Esophagus squamous epithelium (tissue), 5 donors: ENCODE measurements at regions not wholly inside any gene's neighbourhood (a gene's known extent, or its start where the extent isn't known, plus 50 kb on each side); places are given as distances from the start of the nearest gene placed in this dataset.
A peak's percentile ranks its signal among the peaks of the same experiment; 100 is the strongest.

ENCODE experiments used
- DNase-seq: peaks from one replicate; lab custom pipeline; 2025; lab: John Stamatoyannopoulos, UW
- H3K27ac ChIP-seq, 4 donors: fragments of 200-600 bp; sonication (generic); one replicate each; pipeline ENCODE4 v1.5.1; 2016 to 2019; ENCODE audit warnings: mild to moderate bottlenecking in 1 of 4
- H3K27me3 ChIP-seq, 4 donors: fragments of 200-600 bp; sonication (generic); 1 replicate in 3 of 4; 2 replicates in 1 of 4; pipeline versions ENCODE4 v1.5.1 to v1.6.0; 2017 to 2021; ENCODE audit warnings: antibody characterized with exemption in 1 of 4
- H3K36me3 ChIP-seq, 3 donors: fragments of 200-600 bp; sonication (generic); one replicate each; pipeline ENCODE4 v1.5.1; 2016 to 2019
- H3K4me1 ChIP-seq, 3 donors: fragments of 200-600 bp; sonication (generic); one replicate each; pipeline ENCODE4 v1.5.1; 2017 to 2019
- H3K4me3 ChIP-seq, 4 donors: fragments of 200-600 bp; sonication (generic); 1 replicate in 3 of 4; 2 replicates in 1 of 4; pipeline ENCODE4 v1.5.1; 2016 to 2019; ENCODE audit warnings: mild to moderate bottlenecking in 2 of 4, moderate library complexity in 1 of 4
- H3K9me3 ChIP-seq, 3 donors: fragments of 200-600 bp; sonication (generic); one replicate each; pipeline ENCODE4 v1.5.1; 2016 to 2019
- CTCF ChIP-seq, 6 experiments: fragments of 450-650 bp in 4 of 6; fragments of 200-600 bp in 2 of 6; sonication (generic) in 2 of 6; IDR thresholded peaks; one replicate each; pipeline ENCODE4 v1.5.1; 2016 to 2019; ENCODE audit warnings: antibody characterized with exemption in 6 of 6, mild to moderate bottlenecking in 4 of 6, moderate library complexity in 4 of 6
- POLR2A ChIP-seq, 4 donors: fragments of 450-650 bp; IDR thresholded peaks; one replicate each; pipeline ENCODE4 v1.6.1; 2017; ENCODE audit warnings: antibody characterized with exemption in 4 of 4, mild to moderate bottlenecking in 4 of 4, moderate library complexity in 3 of 4
- WGBS, 2 donors: methylation state at CpG; one replicate each; pipeline ENCODE4 v1.1.5; 2018; 5-methylcytosine and 5-hydroxymethylcytosine counted together
- intact Hi-C: fragments of 100-400 bp; cut with DNase I; formaldehyde crosslinking; loops from one replicate; pipeline ENCODE4 v1.15.0; 2022
- donor health status: DM: yes; HTN: yes; CAD: no.

GRCh38 chr15:25072857-25073476 lies 118.2 kb downstream of the SNRPN start:
- no peak for DNase-seq
- intact Hi-C loops = no loop called here
- Histone ChIP-seq H3K9me3 (peaks cover 12 to 100% (median 100%) of the 10 kb centered on the region in 3 donors), H3K4me1 (no peaks in the 10 kb centered on the region), H3K27ac (no peak overlapping the region), H3K27me3 (no peaks in the 10 kb centered on the region), H3K4me3 (peak overlapping the region in 1 of 4 donors; percentile 26), H3K36me3 (peaks cover 18 to 100% (median 31%) of the 10 kb centered on the region in 3 donors)
- 80 to 85% methylated on average over 11 of the region's 11 CpGs for WGBS, 2 donors
- TF ChIP-seq CTCF (IDR thresholded peaks at IDR 0.05) (no peak), POLR2A (IDR thresholded peaks at IDR 0.05) (no peak)

- H3K36me3 ChIP-seq = peaks cover 12 to 100% (median 27%) of the 10 kb centered on the region in 3 donors
- H3K4me3 ChIP-seq = peak overlapping the region in 1 of 4 donors; percentile 4
- TF ChIP-seq POLR2A (IDR thresholded peaks at IDR 0.05) = no peak
- no peak for TF ChIP-seq CTCF (IDR thresholded peaks at IDR 0.05)
- intact Hi-C loops = no loop called here
- peaks cover 5 to 100% (median 97%) of the 10 kb centered on the region in 3 donors for H3K9me3 ChIP-seq
- 73 to 78% methylated on average over 5 to 8 of the region's 8 CpGs for WGBS, 2 donors
- no peak for DNase-seq
- no peaks in the 10 kb centered on the region for H3K4me1 ChIP-seq
- no peak overlapping the region for H3K27ac ChIP-seq
- no peaks in the 10 kb centered on the region for H3K27me3 ChIP-seq
Observed at GRCh38 chr15:25087137-25087536, 132.3 kb downstream of the SNRPN start.

GRCh38 chr15:25088261-25088790 lies 133.5 kb downstream of the SNRPN start:
- WGBS, 2 donors = 70 to 86% methylated on average over 4 to 7 of the region's 8 CpGs
- H3K27ac ChIP-seq = no peak overlapping the region
- no peaks in the 10 kb centered on the region for H3K27me3 ChIP-seq
- no peaks in the 10 kb centered on the region for H3K4me1 ChIP-seq
- H3K9me3 ChIP-seq = peaks cover 5 to 100% (median 89%) of the 10 kb centered on the region in 3 donors
- TF ChIP-seq CTCF (IDR thresholded peaks at IDR 0.05) = no peak
- TF ChIP-seq POLR2A (IDR thresholded peaks at IDR 0.05) = no peak
- peaks cover 12 to 100% (median 20%) of the 10 kb centered on the region in 3 donors for H3K36me3 ChIP-seq
- H3K4me3 ChIP-seq = no peak overlapping the region
- DNase-seq = no peak
- intact Hi-C loops = no loop called here

- 88 to 92% methylated on average over 4 of the region's 8 CpGs for whole genome bisulfite sequencing, 2 donors
- Histone ChIP-seq H3K36me3 (peaks cover 12 to 100% (median 20%) of the 10 kb centered on the region in 3 donors), H3K27me3 (no peaks in the 10 kb centered on the region), H3K4me1 (no peaks in the 10 kb centered on the region), H3K27ac (no peak overlapping the region), H3K9me3 (peaks cover 5 to 100% (median 85%) of the 10 kb centered on the region in 3 donors), H3K4me3 (peak overlapping the region in 1 of 4 donors; percentile 1)
- DNase-seq = no peak
- intact Hi-C loops = no loop called here
- TF ChIP-seq CTCF (IDR thresholded peaks at IDR 0.05) = no peak
- TF ChIP-seq POLR2A (IDR thresholded peaks at IDR 0.05) = no peak
Observed at GRCh38 chr15:25089577-25089976, 134.8 kb downstream of the SNRPN start.

GRCh38 chr15:25090073-25090733 lies 135.4 kb downstream of the SNRPN start:
- WGBS, 2 donors = 69 to 71% methylated on average over 4 to 8 of the region's 8 CpGs
- Histone ChIP-seq H3K36me3 (peaks cover 12 to 100% (median 22%) of the 10 kb centered on the region in 3 donors), H3K9me3 (peaks cover 5 to 100% (median 85%) of the 10 kb centered on the region in 3 donors), H3K4me1 (no peaks in the 10 kb centered on the region), H3K4me3 (no peak overlapping the region), H3K27me3 (no peaks in the 10 kb centered on the region), H3K27ac (no peak overlapping the region)
- DNase-seq = no peak
- TF ChIP-seq POLR2A (IDR thresholded peaks at IDR 0.05) (no peak), CTCF (IDR thresholded peaks at IDR 0.05) (no peak)
- intact Hi-C loops = no loop called here
